ENCODE measurements at regions not wholly inside any gene's neighbourhood (a gene's known extent, or its start where the extent isn't known, plus 50 kb on each side); places are given as distances from the start of the nearest gene placed in this dataset.

DNA sequence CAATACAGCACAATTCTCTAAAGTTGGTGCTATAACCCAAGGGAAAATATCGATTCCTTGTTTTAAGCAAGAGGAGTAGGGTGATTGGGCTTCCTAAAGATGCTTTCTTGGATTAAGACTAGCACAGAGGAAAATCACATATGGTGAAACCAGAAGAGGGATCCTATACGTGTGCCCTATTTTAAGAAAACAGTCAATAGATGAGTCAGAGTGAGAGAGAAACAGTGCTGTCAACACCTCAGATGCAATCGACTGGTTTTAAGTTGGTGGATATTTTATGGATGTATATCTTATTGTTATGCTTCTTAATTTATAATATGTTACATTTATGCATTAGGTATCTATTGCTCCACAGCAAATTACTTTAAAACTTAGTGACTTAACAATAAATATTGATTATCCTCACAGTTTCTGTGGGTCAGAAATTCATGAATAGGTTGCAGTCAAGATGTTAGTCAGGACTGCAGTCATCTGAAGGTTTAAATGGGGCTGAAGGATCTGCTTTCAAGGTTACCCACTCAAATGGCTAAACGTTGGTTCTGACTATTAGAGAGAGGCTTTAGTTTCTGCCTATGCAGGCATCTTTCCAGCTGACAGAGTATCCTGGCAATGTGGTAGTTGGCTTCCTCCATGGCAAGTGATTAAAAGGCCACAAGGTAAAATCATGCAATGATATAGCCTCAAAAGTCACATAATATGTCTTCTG lies 61.6 kb upstream of the DEPDC1 start:
- no peak for TF ChIP-seq EP300 (IDR thresholded peaks at IDR 0.05)
- TF ChIP-seq CTCF (IDR thresholded peaks at IDR 0.05): no peak

Measured in gastroesophageal sphincter (tissue), 3 donors.